ENCODE measurements at regions not wholly inside any gene's neighbourhood (a gene's known extent, or its start where the extent isn't known, plus 50 kb on each side); places are given as distances from the start of the nearest gene placed in this dataset.

- no peaks in the 10 kb centered on the region for H3K4me1 ChIP-seq
- no peak overlapping the region for H3K4me3 ChIP-seq
- no peak for TF ChIP-seq CTCF (IDR thresholded peaks at IDR 0.05)
- intact Hi-C loops (cut with DNase I) = no loop called here
- no peak for DNase-seq
- no peaks in the 10 kb centered on the region for H3K9me3 ChIP-seq
- no peaks in the 10 kb centered on the region for H3K36me3 ChIP-seq
- no peak overlapping the region for H3K27ac ChIP-seq
- no peak for ATAC-seq
- no peaks in the 10 kb centered on the region for H3K27me3 ChIP-seq
These were observed 694.1 kb upstream of the C9orf72 start for GRCh38 chr9:28267351-28267750.

- H3K9me3 ChIP-seq = no peaks in the 10 kb centered on the region
- H3K36me3 ChIP-seq = no peaks in the 10 kb centered on the region
- intact Hi-C loops (cut with DNase I) = no loop called here
- no peaks in the 10 kb centered on the region for H3K4me1 ChIP-seq
- DNase-seq = no peak
- no peaks in the 10 kb centered on the region for H3K27me3 ChIP-seq
- no peak overlapping the region for H3K4me3 ChIP-seq
- ATAC-seq = no peak
- no peak for TF ChIP-seq CTCF (IDR thresholded peaks at IDR 0.05)
- H3K27ac ChIP-seq = no peak overlapping the region
These were observed 696.9 kb upstream of the C9orf72 start for GRCh38 chr9:28270156-28270555.

- H3K4me3 ChIP-seq = no peak overlapping the region
- no peak for DNase-seq
- ATAC-seq = no peak
- H3K9me3 ChIP-seq = no peaks in the 10 kb centered on the region
- no peaks in the 10 kb centered on the region for H3K27me3 ChIP-seq
- H3K27ac ChIP-seq = no peak overlapping the region
- intact Hi-C loops (cut with DNase I) = no loop called here
- no peaks in the 10 kb centered on the region for H3K36me3 ChIP-seq
- H3K4me1 ChIP-seq = no peaks in the 10 kb centered on the region
- TF ChIP-seq CTCF (IDR thresholded peaks at IDR 0.05) = no peak
These were observed 698.8 kb upstream of the C9orf72 start for GRCh38 chr9:28272127-28272526.

DNA sequence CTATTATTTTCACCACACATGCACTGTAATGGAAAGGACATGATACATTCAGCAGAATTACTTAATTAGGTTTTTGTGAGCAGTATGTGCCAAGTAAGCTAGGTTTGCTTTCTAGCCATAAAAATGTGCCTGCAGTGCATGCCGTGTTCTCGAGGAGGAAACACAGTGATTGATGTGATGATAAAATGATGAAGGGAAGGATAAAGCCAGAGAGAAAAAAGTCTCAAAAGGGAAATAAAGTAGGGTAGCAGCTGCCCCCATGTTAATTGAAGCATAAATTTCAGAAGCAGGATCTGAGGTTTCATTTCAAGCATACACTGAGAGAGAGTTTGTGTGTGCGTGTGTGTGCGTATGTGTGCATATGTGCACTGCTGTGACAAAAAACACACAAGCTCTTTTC is 714.2 kb upstream of the C9orf72 start:
- intact Hi-C loops (cut with DNase I) = no loop called here
- no peak for ATAC-seq

DNA sequence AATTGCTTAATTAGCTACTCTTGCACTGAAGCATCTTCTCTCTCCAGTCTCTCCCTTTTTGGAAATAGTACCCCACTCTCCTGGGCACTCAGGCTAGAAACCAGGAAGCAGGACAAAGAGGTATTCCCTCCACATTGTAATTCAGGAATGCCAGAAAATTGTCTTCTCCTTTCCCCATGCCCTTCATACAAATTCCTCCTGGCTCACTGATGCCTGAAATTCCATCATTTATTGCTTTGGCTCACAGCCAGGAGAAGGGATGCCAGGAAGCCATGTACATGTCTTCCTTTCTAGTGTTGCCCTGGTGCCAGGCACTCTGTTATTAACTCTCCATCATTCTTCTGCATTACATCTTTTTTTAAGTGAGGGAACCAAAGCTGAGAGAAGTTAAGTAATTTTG is 716.5 kb upstream of the C9orf72 start:
- no peaks in the 10 kb centered on the region for H3K27me3 ChIP-seq
- H3K4me3 ChIP-seq = no peak overlapping the region
- H3K36me3 ChIP-seq = no peaks in the 10 kb centered on the region
- H3K9me3 ChIP-seq = no peaks in the 10 kb centered on the region
- TF ChIP-seq CTCF (IDR thresholded peaks at IDR 0.05) = no peak
- no peaks in the 10 kb centered on the region for H3K4me1 ChIP-seq
- intact Hi-C loops (cut with DNase I) = no loop called here
- ATAC-seq = no peak
- DNase-seq = no peak
- H3K27ac ChIP-seq = no peak overlapping the region

More for the DNA sequence above, 714.2 kb upstream of the C9orf72 start:
- no peak for DNase-seq
- Histone ChIP-seq H3K4me3 (no peak overlapping the region), H3K36me3 (no peaks in the 10 kb centered on the region), H3K27me3 (no peaks in the 10 kb centered on the region), H3K4me1 (no peaks in the 10 kb centered on the region), H3K27ac (no peak overlapping the region), H3K9me3 (no peaks in the 10 kb centered on the region)
- TF ChIP-seq CTCF (IDR thresholded peaks at IDR 0.05) = no peak

GRCh38 chr9:28293369-28294090 is 720.2 kb upstream of the C9orf72 start:
- H3K27me3 ChIP-seq = no peaks in the 10 kb centered on the region
- H3K4me3 ChIP-seq = no peak overlapping the region
- intact Hi-C loops (cut with DNase I) = no loop called here
- no peaks in the 10 kb centered on the region for H3K36me3 ChIP-seq
- H3K9me3 ChIP-seq = no peaks in the 10 kb centered on the region
- H3K27ac ChIP-seq = no peak overlapping the region
- H3K4me1 ChIP-seq = no peaks in the 10 kb centered on the region
- DNase-seq (no peak), ATAC-seq (no peak)
- no peak for TF ChIP-seq CTCF (IDR thresholded peaks at IDR 0.05)
